Loucy (cell line): ENCODE measurements at regions not wholly inside any gene's neighbourhood (a gene's known extent, or its start where the extent isn't known, plus 50 kb on each side); places are given as distances from the start of the nearest gene placed in this dataset.

ENCODE experiments used
- EZH2phosphoT487 ChIP-seq: fragments of 200-600 bp; IDR thresholded peaks from 2 replicates; pipeline ENCODE4 v1.6.1; 2018; ENCODE audit warnings: antibody characterized with exemption, mild to moderate bottlenecking, moderate library complexity, borderline replicate concordance
- TF ChIP-seq, protein P1 (sequence below): fragments of 200-600 bp; sonication (generic); conservative IDR thresholded peaks from 2 replicates; pipeline ENCODE4 v1.5.1; 2014; ENCODE audit warnings: mild to moderate bottlenecking, antibody characterized with exemption, low read length

DNA sequence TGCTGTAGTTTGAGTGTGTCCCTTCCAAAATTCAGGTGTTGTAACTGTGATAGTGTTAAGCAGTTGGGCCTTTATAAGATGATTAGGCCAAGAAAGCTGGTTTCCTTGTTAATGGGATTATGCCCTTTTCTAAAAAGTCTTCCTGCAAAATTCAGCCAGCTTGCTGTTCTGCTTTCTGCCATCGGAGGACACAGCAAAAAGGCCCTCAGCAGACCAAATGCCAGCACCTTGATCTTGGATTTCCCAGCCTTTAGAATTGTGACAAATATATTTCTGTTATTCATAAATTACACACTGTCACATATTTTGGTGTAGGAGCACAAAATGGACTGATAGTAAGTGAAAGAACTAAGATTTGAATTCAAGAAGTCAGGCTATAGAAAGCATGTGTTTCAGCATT lies 203.2 kb downstream of the IZUMO3 start:
- TF ChIP-seq, protein P1, sequence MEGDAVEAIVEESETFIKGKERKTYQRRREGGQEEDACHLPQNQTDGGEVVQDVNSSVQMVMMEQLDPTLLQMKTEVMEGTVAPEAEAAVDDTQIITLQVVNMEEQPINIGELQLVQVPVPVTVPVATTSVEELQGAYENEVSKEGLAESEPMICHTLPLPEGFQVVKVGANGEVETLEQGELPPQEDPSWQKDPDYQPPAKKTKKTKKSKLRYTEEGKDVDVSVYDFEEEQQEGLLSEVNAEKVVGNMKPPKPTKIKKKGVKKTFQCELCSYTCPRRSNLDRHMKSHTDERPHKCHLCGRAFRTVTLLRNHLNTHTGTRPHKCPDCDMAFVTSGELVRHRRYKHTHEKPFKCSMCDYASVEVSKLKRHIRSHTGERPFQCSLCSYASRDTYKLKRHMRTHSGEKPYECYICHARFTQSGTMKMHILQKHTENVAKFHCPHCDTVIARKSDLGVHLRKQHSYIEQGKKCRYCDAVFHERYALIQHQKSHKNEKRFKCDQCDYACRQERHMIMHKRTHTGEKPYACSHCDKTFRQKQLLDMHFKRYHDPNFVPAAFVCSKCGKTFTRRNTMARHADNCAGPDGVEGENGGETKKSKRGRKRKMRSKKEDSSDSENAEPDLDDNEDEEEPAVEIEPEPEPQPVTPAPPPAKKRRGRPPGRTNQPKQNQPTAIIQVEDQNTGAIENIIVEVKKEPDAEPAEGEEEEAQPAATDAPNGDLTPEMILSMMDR: no peak
- no peak for TF ChIP-seq EZH2phosphoT487
